OCI-LY7 (cell line): ENCODE measurements at regions not wholly inside any gene's neighbourhood (a gene's known extent, or its start where the extent isn't known, plus 50 kb on each side); places are given as distances from the start of the nearest gene placed in this dataset.

ENCODE experiments used
- EZH2phosphoT487 ChIP-seq: fragments of 200-600 bp; sonication (generic); IDR thresholded peaks from 2 replicates; pipeline ENCODE4 v1.6.1; 2018; ENCODE audit warnings: low read depth, borderline replicate concordance, mild to moderate bottlenecking, mixed run types, antibody characterized with exemption, low read length, moderate library complexity, mixed read lengths
- TF ChIP-seq, protein P1 (sequence below): fragments of 200-600 bp; sonication (generic); conservative IDR thresholded peaks from 2 replicates; pipeline ENCODE4 v1.5.1; 2014; ENCODE audit warnings: mild to moderate bottlenecking, antibody characterized with exemption, low read length, moderate library complexity, mixed read lengths

DNA sequence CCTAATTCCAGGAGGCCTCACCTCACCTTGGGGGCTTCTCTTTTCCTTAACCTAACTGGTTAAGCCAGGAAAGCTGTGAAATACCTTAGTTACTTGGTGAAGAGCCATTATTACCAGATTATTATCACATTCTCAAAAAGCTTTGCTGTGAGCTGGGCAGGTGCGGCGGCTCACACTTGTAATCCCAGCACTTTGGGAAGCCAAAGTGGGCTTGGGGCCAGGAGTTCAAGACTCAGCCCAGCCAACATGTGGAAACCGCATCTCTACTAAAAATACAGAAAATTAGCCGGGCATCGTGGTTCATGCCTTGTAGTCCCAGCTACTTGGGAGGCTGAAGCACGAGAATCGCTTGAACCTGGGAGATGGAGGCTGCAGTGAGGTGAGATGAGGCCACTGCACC is 102.4 kb upstream of the KLF6 start:
- TF ChIP-seq, protein P1, sequence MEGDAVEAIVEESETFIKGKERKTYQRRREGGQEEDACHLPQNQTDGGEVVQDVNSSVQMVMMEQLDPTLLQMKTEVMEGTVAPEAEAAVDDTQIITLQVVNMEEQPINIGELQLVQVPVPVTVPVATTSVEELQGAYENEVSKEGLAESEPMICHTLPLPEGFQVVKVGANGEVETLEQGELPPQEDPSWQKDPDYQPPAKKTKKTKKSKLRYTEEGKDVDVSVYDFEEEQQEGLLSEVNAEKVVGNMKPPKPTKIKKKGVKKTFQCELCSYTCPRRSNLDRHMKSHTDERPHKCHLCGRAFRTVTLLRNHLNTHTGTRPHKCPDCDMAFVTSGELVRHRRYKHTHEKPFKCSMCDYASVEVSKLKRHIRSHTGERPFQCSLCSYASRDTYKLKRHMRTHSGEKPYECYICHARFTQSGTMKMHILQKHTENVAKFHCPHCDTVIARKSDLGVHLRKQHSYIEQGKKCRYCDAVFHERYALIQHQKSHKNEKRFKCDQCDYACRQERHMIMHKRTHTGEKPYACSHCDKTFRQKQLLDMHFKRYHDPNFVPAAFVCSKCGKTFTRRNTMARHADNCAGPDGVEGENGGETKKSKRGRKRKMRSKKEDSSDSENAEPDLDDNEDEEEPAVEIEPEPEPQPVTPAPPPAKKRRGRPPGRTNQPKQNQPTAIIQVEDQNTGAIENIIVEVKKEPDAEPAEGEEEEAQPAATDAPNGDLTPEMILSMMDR, result no peak
- TF ChIP-seq EZH2phosphoT487, result no peak
